KMS-11 (cell line): ENCODE measurements at regions not wholly inside any gene's neighbourhood (a gene's known extent, or its start where the extent isn't known, plus 50 kb on each side); places are given as distances from the start of the nearest gene placed in this dataset.
"Not testable (repeated sequence)": the region's sequence is repeated elsewhere in the genome, so short reads cannot be mapped to it uniquely, and the experiment has no call there.

ENCODE experiments used
- H2AFZ ChIP-seq: fragments of 200-600 bp; sonication (generic); 2 replicates; pipeline ENCODE4 v1.6.1; 2016; ENCODE audit warnings: antibody characterized with exemption, mixed run types, low read depth
- H3K27ac ChIP-seq: fragments of 200-600 bp; sonication (generic); 2 replicates; pipeline ENCODE4 v1.6.1; 2016; ENCODE audit warnings: mild to moderate bottlenecking, mixed run types
- H3K27me3 ChIP-seq: fragments of 200-600 bp; sonication (generic); 2 replicates; pipeline ENCODE4 v1.6.1; 2017; ENCODE audit warnings: mild to moderate bottlenecking, low read depth, mixed run types, moderate library complexity; ENCODE audit not compliant: insufficient read depth
- H3K36me3 ChIP-seq: fragments of 200-600 bp; sonication (generic); 2 replicates; pipeline ENCODE4 v1.6.1; 2017; ENCODE audit warnings: mild to moderate bottlenecking, mixed run types; ENCODE audit not compliant: insufficient read depth
- H3K4me1 ChIP-seq: fragments of 200-600 bp; sonication (generic); 2 replicates; pipeline ENCODE4 v1.6.1; 2016; ENCODE audit warnings: mild to moderate bottlenecking, low read depth, mixed run types; ENCODE audit not compliant: poor library complexity, severe bottlenecking
- H3K4me2 ChIP-seq: fragments of 200-600 bp; sonication (generic); 2 replicates; pipeline ENCODE4 v1.7.0; 2016; ENCODE audit warnings: mild to moderate bottlenecking, mixed run types
- H3K4me3 ChIP-seq: fragments of 200-600 bp; sonication (generic); IDR thresholded peaks from 2 replicates; pipeline ENCODE4 v1.6.1; 2017; ENCODE audit warnings: low read depth, low read length, mixed read lengths; ENCODE audit not compliant: insufficient read depth
- H3K79me2 ChIP-seq: fragments of 200-600 bp; sonication (generic); 2 replicates; pipeline ENCODE4 v1.6.1; 2016; ENCODE audit warnings: low read depth, mixed run types; ENCODE audit not compliant: insufficient read depth
- H3K9ac ChIP-seq: fragments of 200-600 bp; sonication (generic); 2 replicates; pipeline ENCODE4 v1.6.1; 2016; ENCODE audit warnings: mild to moderate bottlenecking, mixed run types
- H4K20me1 ChIP-seq: fragments of 200-600 bp; sonication (generic); 2 replicates; pipeline ENCODE4 v1.6.1; 2016; ENCODE audit warnings: mild to moderate bottlenecking, mixed run types; ENCODE audit not compliant: insufficient read depth
- TF ChIP-seq, protein P1 (sequence below): fragments of 200-600 bp; sonication (generic); conservative IDR thresholded peaks from 2 replicates; pipeline ENCODE4 v1.6.1; 2017; ENCODE audit warnings: low read depth, mild to moderate bottlenecking, antibody characterized with exemption, low read length, moderate library complexity, mixed read lengths

DNA sequence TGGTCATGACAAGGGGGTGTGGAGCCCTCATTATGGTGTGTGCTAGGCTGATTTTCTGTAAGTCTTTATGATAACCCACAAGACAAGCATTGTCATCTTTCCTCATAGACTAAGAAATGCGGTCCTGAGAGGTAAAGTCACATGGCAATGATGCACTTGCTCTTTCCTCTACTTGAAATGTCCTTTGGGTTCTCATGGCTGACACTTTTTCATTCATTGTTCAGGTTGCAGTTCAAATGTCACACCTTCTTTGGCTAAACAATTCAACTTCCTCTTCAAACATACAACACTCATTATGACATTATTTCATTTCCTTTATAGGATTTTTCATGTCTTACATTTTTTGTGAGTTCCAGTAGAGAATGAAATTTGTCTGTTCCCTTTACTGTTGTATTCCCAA lies 323.6 kb upstream of the PRR16 start:
- H4K20me1 ChIP-seq = no peaks in the 10 kb centered on the region
- no peak overlapping the region for H3K4me2 ChIP-seq
- H3K27ac ChIP-seq = no peak overlapping the region
- H3K4me1 ChIP-seq = no peaks in the 10 kb centered on the region
- no peak overlapping the region for H3K4me3 ChIP-seq
- H3K9ac ChIP-seq = no peak overlapping the region
- no peak overlapping the region for H2AFZ ChIP-seq
- no peaks in the 10 kb centered on the region for H3K36me3 ChIP-seq
- no peaks in the 10 kb centered on the region for H3K27me3 ChIP-seq
- H3K79me2 ChIP-seq = no peaks in the 10 kb centered on the region
- TF ChIP-seq, protein P1, sequence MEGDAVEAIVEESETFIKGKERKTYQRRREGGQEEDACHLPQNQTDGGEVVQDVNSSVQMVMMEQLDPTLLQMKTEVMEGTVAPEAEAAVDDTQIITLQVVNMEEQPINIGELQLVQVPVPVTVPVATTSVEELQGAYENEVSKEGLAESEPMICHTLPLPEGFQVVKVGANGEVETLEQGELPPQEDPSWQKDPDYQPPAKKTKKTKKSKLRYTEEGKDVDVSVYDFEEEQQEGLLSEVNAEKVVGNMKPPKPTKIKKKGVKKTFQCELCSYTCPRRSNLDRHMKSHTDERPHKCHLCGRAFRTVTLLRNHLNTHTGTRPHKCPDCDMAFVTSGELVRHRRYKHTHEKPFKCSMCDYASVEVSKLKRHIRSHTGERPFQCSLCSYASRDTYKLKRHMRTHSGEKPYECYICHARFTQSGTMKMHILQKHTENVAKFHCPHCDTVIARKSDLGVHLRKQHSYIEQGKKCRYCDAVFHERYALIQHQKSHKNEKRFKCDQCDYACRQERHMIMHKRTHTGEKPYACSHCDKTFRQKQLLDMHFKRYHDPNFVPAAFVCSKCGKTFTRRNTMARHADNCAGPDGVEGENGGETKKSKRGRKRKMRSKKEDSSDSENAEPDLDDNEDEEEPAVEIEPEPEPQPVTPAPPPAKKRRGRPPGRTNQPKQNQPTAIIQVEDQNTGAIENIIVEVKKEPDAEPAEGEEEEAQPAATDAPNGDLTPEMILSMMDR = no peak

DNA sequence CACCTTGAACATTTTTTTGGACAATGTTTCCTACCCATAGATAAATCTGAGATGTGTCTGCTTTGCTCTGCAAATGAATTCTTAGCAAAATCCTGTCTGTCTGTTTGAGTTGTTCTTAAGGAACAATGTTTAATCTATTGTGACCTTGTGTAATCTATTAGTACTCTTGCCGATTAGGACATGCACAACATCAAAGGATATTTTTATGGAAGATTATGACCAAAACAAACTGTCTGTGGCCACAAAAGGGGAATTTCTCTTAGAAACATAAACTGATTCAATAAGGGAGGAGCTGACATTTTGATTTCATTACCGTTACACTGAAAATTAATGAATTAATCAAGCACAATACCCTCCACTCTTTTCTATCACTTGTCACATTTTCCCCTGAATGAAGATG lies 323.0 kb upstream of the PRR16 start:
- TF ChIP-seq, protein P1 = no peak
- Histone ChIP-seq H3K27me3 (no peaks in the 10 kb centered on the region), H2AFZ (no peak overlapping the region), H3K4me1 (no peaks in the 10 kb centered on the region), H4K20me1 (no peaks in the 10 kb centered on the region), H3K9ac (no peak overlapping the region), H3K4me2 (no peak overlapping the region), H3K4me3 (no peak overlapping the region), H3K36me3 (no peaks in the 10 kb centered on the region), H3K79me2 (no peaks in the 10 kb centered on the region), H3K27ac (no peak overlapping the region)

DNA sequence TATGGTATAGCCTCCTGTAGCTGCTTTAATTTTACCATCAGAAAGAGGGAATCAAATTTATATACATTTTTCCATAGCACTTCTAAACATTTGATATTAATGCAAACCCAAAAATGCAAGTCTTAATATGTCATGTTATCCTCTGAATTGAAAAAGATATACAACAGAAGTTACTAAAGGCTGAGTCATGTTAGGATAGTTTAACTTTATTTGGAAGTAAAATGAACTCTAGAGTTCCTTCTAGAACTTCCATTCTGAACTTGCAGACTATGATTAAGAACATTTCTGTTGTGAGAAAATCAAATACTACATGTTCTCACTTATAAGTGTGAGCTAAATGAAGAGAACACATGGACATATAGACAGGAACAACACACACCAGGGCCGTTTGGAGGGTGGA lies 317.3 kb upstream of the PRR16 start:
- Histone ChIP-seq H3K27me3 (no peaks in the 10 kb centered on the region), H3K4me2 (no peak overlapping the region), H3K4me3 (no peak overlapping the region), H3K79me2 (no peaks in the 10 kb centered on the region), H3K4me1 (no peaks in the 10 kb centered on the region), H4K20me1 (no peaks in the 10 kb centered on the region), H3K36me3 (no peaks in the 10 kb centered on the region), H3K9ac (no peak overlapping the region), H2AFZ (no peak overlapping the region), H3K27ac (no peak overlapping the region)
- TF ChIP-seq, protein P1 = no peak

DNA sequence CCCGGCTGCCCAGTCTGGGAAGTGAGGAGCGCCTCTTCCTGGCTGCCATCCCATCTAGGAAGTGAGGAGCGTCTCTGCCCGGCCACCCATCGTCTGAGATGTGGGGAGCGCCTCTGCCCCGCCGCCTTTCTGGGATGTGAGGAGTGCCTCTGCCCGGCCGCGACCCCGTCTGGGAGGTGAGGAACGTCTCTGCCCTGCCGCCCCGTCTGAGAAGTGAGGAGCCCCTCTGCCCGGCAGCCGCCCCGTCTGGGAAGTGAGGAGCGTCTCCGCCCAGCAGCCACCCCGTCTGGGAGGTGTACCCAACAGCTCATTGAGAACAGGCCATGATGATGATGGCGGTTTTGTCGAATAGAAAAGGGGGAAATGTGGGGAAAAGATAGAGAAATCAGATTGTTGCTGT lies 316.2 kb upstream of the PRR16 start:
- H2AFZ ChIP-seq, H3K4me2 ChIP-seq, H3K79me2 ChIP-seq, H4K20me1 ChIP-seq, H3K4me3 ChIP-seq, H3K36me3 ChIP-seq, H3K4me1 ChIP-seq, H3K9ac ChIP-seq, H3K27ac ChIP-seq, H3K27me3 ChIP-seq: not testable (repeated sequence)

DNA sequence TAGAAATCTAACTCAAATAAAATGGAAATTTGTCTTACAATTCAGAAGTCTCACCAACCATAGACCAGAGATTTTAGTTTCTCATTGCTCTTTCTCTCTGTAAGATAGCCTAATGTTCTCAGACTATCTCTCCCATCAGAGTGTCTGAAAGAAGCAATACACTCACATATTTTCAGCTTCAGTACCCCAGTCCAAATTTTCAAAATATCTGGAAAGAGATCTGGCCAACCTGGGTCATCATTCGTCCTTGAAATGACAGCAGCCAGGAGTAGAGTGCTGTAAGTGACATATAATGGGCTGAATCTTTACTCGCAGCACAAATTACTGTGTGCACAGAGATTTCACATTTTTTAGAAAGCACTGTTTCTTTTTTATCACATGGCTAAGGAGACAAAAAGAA lies 313.3 kb upstream of the PRR16 start:
- H3K36me3 ChIP-seq = no peaks in the 10 kb centered on the region
- no peak overlapping the region for H2AFZ ChIP-seq
- H3K9ac ChIP-seq = no peak overlapping the region
- H3K4me1 ChIP-seq = no peaks in the 10 kb centered on the region
- TF ChIP-seq, protein P1 = no peak
- H3K4me2 ChIP-seq = no peak overlapping the region
- H4K20me1 ChIP-seq = no peaks in the 10 kb centered on the region
- H3K27ac ChIP-seq = no peak overlapping the region
- no peaks in the 10 kb centered on the region for H3K27me3 ChIP-seq
- H3K79me2 ChIP-seq = no peaks in the 10 kb centered on the region
- H3K4me3 ChIP-seq = no peak overlapping the region
